ENCODE measurements at regions not wholly inside any gene's neighbourhood (a gene's known extent, or its start where the extent isn't known, plus 50 kb on each side); places are given as distances from the start of the nearest gene placed in this dataset.

- TF ChIP-seq CTCF (conservative IDR thresholded peaks at IDR 0.05; ENCODE audit: low read depth, low read length): no peak
- no peak for TF ChIP-seq POLR2A (IDR thresholded peaks at IDR 0.05; ENCODE audit: low read depth, low read length)
- TF ChIP-seq CEBPB (IDR thresholded peaks at IDR 0.05; ENCODE audit: low read depth, low read length): no peak
- TF ChIP-seq USF2 (IDR thresholded peaks at IDR 0.05; ENCODE audit: low read depth, low read length): no peak
- no peak for TF ChIP-seq MXI1 (IDR thresholded peaks at IDR 0.05; ENCODE audit: borderline replicate concordance, low read depth, low read length)
- TF ChIP-seq NFE2L2 (IDR thresholded peaks at IDR 0.05; ENCODE audit: low read depth, low read length): no peak
- TF ChIP-seq RAD21 (IDR thresholded peaks at IDR 0.05; ENCODE audit: low read length): no peak
- no peak for TF ChIP-seq BHLHE40 (IDR thresholded peaks at IDR 0.05; ENCODE audit: low read depth, low read length)
- no peak for TF ChIP-seq RCOR1 (IDR thresholded peaks at IDR 0.05; ENCODE audit: insufficient replicate concordance, low read length)
- TF ChIP-seq FOS (IDR thresholded peaks at IDR 0.05; ENCODE audit: low read depth, low read length): no peak
- TF ChIP-seq ELK1 (IDR thresholded peaks at IDR 0.05; ENCODE audit: borderline replicate concordance, low read depth, low read length): no peak
- no peak for TF ChIP-seq RFX5 (IDR thresholded peaks at IDR 0.05; ENCODE audit: low read depth, low read length)
- no peak for TF ChIP-seq SMC3 (IDR thresholded peaks at IDR 0.05; ENCODE audit: low read depth, low read length)
- no peak for TF ChIP-seq CHD1 (IDR thresholded peaks at IDR 0.05; ENCODE audit: low read depth, low read length)
Observed at GRCh38 chr4:123234955-123235354, 161.6 kb upstream of the SPRY1 start.
